Superior temporal gyrus (tissue), 1 donor: ENCODE measurements at regions not wholly inside any gene's neighbourhood (a gene's known extent, or its start where the extent isn't known, plus 50 kb on each side); places are given as distances from the start of the nearest gene placed in this dataset.

Experiments used
- DNase-seq: peaks from one replicate; pipeline ENCODE4 v3.0.0-alpha.2; 2016; ENCODE audit errors: extremely low spot score

- DNase-seq: no peak
These were observed 119.4 kb upstream of the MSX1 start for GRCh38 chr4:4740071-4740470.

DNA sequence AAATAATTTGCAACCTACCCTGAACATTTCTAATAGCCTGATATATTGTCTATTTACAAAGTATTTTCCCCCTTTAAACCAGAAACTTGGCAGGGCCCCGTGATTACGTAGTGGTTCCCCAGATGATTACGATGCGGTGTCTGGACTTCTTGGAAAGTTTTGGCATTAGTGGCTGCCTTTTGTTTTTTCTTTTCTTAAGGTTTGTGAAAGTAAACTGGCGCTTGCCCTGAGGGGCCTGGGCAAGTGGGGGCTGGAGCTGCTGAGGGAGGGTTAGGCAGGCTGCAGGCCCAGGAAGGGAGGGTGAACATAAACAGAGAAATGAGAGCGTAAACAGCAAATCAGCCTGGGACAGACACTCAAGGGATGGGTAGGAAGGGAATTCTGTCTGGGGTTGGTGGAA, 123.6 kb upstream of the MSX1 start:
- no peak for DNase-seq

- DNase-seq: no peak
These were observed 124.2 kb upstream of the MSX1 start for GRCh38 chr4:4735136-4735750.

GRCh38 chr4:4734425-4734824, 125.0 kb upstream of the MSX1 start:
- DNase-seq: no peak

DNA sequence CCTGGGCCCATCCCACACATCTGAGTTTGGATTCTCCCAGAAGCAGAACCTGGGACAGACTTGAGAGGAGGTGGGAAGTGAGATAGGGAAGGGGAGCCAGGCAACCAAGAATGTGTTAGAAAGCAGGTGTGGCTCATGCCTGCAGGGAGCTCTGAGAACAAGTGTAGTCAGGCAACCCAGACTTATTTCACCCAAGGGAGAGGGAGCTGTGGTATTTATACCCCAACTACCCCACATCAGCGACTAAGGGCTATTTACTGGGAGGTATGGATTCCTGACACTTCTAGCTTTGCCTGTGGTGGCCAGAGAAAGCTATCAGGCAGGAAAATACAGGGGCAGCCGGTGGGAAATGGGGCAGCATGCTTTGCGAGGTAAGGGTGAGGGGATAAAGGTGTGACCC, 125.8 kb upstream of the MSX1 start:
- no peak for DNase-seq

DNA sequence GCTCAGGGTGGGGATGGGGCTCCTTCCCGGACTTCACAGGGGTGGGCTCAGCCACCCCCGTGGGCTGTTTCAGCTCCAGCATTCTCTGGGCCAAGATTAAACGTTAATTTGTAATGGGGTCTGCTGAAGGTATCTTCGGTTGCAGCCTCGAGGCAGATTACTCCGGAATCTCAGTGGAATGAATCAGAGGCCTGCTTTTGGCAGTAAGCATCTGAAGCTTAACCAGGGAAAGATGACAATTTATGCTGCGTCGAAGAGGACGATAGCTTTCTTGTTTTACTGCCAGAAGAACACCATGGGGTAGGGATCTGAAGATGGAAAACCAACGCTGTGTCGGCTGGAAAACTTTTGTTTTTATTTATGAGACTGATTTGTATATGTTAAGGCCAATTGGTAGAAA, 129.2 kb upstream of the MSX1 start:
- no peak for DNase-seq

DNA sequence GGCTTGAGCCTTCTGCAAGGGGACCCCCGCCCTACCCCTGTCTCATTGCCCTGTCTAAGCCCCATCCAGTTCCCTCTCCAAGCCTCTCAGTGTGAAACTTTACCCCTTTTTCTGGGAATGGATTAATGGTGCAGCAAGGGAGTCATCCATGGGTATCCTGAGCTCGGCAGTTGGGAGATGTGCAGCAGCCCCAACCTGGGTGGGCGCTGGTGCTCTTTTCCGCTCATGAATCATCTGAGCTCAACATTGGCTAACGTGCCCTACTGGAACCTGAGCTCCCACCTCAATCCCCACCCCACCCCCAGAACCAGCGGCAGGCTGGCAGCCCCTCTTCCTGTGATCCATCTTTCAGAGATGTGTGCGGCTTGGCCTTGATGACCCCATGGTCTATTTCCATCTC, 130.3 kb upstream of the MSX1 start:
- DNase-seq: no peak

DNA sequence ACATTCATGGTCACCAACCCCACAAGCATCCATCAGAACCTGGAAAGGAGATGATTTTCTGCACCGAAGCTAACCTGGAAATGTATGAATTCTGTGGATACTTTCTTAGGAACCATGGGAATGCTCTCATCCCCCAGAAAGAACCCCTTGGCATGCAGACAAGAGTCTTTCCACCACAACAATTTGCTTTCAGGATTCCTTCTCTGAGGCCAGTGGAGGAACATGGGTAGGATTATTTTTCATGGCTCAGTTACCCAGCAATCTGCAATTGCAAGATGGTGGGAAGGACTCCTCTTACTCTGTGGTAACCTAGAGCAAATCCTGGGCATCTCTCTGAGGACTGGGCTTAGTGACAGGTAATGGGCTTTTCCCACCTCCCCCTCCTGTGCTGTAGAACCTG, 131.9 kb upstream of the MSX1 start:
- DNase-seq: no peak

DNA sequence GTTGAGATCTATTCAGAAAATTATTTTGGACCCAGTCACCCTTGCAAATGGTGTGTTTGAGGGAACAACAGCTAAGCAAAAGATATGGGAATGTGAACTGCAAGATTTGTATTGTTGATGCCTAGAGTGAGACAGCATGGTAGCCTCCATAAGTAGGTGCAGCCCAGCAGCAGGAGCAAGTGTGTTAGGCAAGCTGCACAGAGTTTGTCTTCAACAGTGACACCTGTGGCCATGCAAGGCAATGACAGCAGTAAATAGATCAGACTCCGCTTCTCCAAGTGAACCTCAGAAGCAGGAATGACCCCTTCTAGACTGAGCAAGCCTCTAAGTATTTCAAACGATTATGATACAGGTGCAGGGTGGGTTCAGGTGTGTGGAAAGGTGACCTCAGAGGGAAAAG, 133.4 kb upstream of the MSX1 start:
- DNase-seq: no peak

DNA sequence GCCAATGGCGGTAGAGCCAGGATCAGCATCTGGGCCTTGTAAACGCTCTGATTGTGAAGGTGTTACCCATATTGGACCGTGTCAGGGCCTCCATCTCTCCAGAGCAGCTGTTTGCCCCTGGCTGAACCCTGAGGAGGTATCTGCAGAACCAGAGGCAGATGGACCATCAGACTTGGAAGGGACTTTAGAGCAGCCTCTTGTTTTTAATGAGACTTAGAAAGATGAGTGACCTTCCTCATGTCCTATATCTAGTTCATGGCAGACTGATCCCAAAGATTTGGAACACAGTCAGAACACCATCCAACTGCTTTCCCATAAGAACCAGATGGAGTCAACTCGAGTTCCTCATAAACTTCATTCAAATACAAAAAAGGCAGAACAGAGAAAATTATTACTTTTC, 135.1 kb upstream of the MSX1 start:
- no peak for DNase-seq

GRCh38 chr4:4721636-4722035, 137.8 kb upstream of the MSX1 start:
- no peak for DNase-seq

DNA sequence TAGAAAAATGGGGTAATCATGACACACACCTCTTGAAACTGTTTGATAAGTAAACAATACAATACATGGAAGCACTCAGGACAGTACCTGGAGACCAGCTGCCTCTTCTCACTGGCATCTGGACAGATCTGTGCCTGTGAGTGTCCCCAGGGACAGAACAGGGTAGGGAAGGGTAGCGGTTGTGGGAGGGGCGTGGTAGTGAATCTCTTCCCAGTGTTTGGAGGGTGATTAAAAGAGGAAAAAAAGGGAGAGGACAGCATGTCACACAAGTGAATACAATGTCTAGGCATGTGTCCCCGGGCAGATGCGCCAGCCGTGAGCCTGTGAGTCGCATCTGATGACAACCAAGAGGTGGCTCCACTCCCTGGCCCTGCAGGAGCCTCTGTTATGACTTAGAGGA, 138.8 kb upstream of the MSX1 start:
- DNase-seq: no peak

GRCh38 chr4:4719436-4719835, 140.0 kb upstream of the MSX1 start:
- DNase-seq: no peak

GRCh38 chr4:4717692-4718091, 141.8 kb upstream of the MSX1 start:
- DNase-seq: no peak

GRCh38 chr4:4714331-4714730, 145.1 kb upstream of the MSX1 start:
- no peak for DNase-seq

- DNase-seq: no peak
These were observed 146.5 kb upstream of the MSX1 start for GRCh38 chr4:4712800-4713528.

DNA sequence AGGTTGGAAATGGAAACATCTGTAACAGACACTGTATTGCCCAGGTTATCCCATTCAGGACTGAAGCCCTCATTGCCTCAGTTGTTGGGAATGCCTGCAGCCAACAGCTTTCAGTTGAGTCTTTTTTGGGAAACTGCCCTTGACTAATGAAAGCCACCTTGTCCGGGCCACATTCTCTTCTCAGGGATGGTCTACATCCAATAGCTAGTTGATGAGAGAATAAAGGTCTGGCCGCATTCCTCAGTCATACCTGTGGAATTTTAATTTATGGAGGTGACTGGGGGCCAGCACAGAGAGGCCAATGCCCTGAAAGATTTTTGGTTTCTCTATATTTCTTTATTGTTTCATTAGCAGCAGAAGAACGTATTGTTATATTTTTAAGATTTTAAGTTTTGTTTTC, 147.6 kb upstream of the MSX1 start:
- DNase-seq: no peak

GRCh38 chr4:4709736-4710135, 149.7 kb upstream of the MSX1 start:
- no peak for DNase-seq

DNA sequence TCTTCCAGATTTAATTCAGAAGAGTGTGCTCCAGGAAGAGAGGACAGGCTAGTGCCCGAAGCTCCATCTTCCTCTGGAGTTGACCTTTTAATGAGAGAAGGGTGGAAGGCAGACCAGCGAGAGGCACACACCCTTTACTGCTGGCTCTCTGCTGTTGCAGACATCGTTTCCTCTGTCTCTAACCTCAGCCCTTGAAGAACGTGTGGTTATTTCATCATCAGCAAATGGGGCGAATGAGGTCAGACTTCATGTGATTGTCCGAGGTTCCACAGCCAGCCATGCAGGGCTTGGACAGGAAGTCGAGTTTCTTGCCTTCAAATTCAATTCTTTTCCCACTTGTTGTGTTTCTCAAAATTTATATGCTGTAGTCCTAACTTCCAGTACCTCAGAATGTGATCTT, 155.2 kb upstream of the MSX1 start:
- DNase-seq: no peak

GRCh38 chr4:4697584-4697983, 155.7 kb upstream of the STX18 start:
- DNase-seq: no peak

- DNase-seq: no peak
These were observed 154.7 kb upstream of the STX18 start for GRCh38 chr4:4696530-4696929.

DNA sequence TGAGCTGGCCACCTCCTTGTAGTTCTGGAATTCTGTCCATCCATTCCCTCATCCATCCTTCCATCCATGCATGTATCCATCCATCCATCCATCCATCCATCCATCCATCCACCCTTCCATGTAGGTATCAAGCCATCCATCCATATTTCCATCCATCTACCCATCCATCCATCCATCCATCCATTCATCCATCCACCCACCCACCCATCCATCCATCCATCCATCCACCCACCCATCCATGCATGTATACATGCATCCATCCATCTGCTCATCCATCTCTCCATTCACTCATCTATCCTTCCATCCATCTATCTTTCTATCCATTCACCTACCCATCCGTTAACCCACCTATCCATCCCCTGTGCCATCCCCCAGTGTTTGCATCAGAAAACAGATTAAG, 153.6 kb upstream of the STX18 start:
- DNase-seq: no peak

DNA sequence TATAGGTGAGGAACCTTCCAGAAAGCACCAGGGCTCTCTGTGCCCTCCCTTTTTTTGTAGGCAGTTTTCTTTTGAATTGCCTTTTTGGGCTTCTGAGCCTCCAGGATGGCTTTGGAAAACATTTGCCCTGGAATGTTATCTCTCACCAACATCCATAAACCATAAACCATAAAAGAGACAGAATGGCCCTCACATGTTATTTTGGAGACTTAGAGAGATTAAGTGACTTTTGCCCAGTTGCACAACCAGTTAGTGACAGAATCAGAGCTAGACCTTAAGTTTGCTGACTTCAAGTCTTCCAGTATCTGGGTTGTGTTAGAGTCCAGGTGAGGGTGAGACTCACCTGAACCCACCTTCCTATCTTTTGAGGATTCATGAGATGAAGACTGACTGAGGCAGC, 153.0 kb upstream of the STX18 start:
- DNase-seq: no peak

GRCh38 chr4:4694296-4694772, 152.5 kb upstream of the STX18 start:
- DNase-seq: peak; percentile 30
